ENCODE measurements at regions not wholly inside any gene's neighbourhood (a gene's known extent, or its start where the extent isn't known, plus 50 kb on each side); places are given as distances from the start of the nearest gene placed in this dataset.
"Not testable (repeated sequence)": the region's sequence is repeated elsewhere in the genome, so short reads cannot be mapped to it uniquely, and the experiment has no call there.

DNA sequence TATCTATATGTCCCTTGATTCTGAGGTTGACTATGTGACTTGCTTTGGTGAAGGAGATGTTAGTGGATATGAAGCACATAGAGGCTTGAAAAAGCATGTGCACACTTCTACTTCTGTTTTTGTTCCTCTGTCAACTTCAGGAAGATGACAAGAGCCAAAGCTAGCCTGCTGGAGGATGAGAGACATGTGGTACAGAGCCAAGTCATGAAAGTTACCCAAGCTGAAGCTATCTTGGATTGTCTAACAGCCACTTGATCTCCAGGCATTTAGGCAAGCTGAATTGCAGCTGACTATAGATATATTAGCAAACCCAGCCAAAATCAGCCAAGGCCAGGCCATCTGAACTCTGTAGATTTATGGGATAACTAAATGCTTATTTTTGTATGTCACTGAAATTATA lies 70.8 kb upstream of the DYNLT3 start:
- ChIA-PET CTCF (interaction anchor here in 1 of 2 donors (0.7 kb wide), 1 partner anchor 56 kb away, joined by 3 read pairs; no protein-coding TSS in a partner anchor), POLR2A (no interaction called here)
- H3K27me3 ChIP-seq (replicated peaks in 1 of 2; ENCODE audit: control insufficient read depth in 2 of 2, extremely low read depth in 1 of 2, insufficient read depth in 2 of 2, low read length in 1 of 2), result no peaks in the 10 kb centered on the region
- no peaks in the 10 kb centered on the region for H3K36me3 ChIP-seq (ENCODE audit: control insufficient read depth in 2 of 2, extremely low read depth in 1 of 2, insufficient read depth in 1 of 2, low read length in 1 of 2)
- no peak overlapping the region for H3K4me3 ChIP-seq (ENCODE audit: control insufficient read depth in 1 of 2, extremely low read depth in 1 of 2, low read length in 1 of 2)
- no peak overlapping the region for H3K4me3 Mint-ChIP-seq
- H3K9me3 ChIP-seq, result no peaks in the 10 kb centered on the region
- peaks cover 5 to 40% of the 10 kb centered on the region in 2 donors for H3K27me3 Mint-ChIP-seq
- ATAC-seq (replicated peaks in 1 of 4) (no peak), DNase-seq (no peak)
- H3K27ac Mint-ChIP-seq, result no peak overlapping the region
- no peak overlapping the region for H3K27ac ChIP-seq (ENCODE audit: low read length)
- no peaks in the 10 kb centered on the region for H3K4me1 ChIP-seq (ENCODE audit: control insufficient read depth in 1 of 2, extremely low read depth in 1 of 2, insufficient read depth in 2 of 2, low read length in 2 of 2)
- H3K4me1 Mint-ChIP-seq, result no peaks in the 10 kb centered on the region
- no peaks in the 10 kb centered on the region for H3K9me3 Mint-ChIP-seq
- H3K36me3 Mint-ChIP-seq, result no peaks in the 10 kb centered on the region

DNA sequence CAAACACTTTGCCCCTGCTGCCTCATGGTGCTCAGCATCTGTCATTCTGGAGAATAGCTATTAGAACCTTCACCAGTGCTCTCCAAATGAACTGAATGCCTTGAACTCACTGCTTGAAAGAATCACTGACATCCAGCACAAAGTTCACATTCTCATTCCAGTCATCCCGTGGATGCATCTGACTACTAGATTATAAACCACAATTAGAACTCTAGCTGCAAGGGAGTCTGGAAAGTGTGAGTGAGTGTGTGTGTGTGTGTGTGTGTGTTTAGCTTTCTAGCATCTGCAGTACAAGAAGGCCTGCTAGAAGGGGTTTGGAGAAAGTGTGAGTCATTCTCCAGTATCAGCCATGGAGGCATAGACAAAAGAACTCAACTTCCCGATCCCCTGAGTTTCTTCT lies 71.3 kb upstream of the DYNLT3 start:
- POLR2A ChIA-PET, result no interaction called here

DNA sequence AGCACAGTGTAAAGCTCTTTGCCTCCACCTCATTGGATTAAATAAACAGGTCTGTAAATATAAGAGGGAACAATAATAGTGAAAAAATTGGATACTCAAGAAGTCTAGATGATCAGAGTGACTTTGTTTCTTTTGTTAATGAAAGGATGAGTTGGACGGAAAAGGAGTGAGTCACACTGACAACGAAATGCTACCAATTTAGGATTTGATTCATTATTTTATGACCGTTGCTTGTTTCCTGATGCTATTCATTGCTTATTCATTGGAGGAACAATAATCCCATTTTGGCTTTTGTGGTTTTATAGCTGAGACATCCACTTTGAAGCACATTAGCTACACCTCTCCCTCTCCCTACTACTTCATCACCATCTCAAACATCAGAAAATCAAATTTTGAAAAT lies 74.4 kb upstream of the DYNLT3 start:
- H3K4me3 Mint-ChIP-seq, result no peak overlapping the region
- POLR2A ChIA-PET, result no interaction called here
- no peaks in the 10 kb centered on the region for H3K9me3 ChIP-seq
- H3K36me3 Mint-ChIP-seq, result no peaks in the 10 kb centered on the region
- WGBS (ENCODE audit: insufficient coverage), result no CpG with 5 or more reads among the region's 3 CpGs
- DNase-seq (no peak), ATAC-seq (replicated peaks in 1 of 4) (no peak)
- no peak overlapping the region for H3K27ac ChIP-seq (ENCODE audit: low read length)
- CTCF ChIA-PET, result no interaction called here
- no peaks in the 10 kb centered on the region for H3K27me3 ChIP-seq (replicated peaks in 1 of 2; ENCODE audit: control insufficient read depth in 2 of 2, extremely low read depth in 1 of 2, insufficient read depth in 2 of 2, low read length in 1 of 2)
- H3K4me1 ChIP-seq (ENCODE audit: control insufficient read depth in 1 of 2, extremely low read depth in 1 of 2, insufficient read depth in 2 of 2, low read length in 2 of 2), result no peaks in the 10 kb centered on the region
- H3K27me3 Mint-ChIP-seq, result peaks cover 5 to 48% of the 10 kb centered on the region in 2 donors
- H3K27ac Mint-ChIP-seq, result no peak overlapping the region
- no peaks in the 10 kb centered on the region for H3K9me3 Mint-ChIP-seq
- H3K4me1 Mint-ChIP-seq, result peaks cover 0 to 2% (median 0%) of the 10 kb centered on the region in 3 donors
- no peaks in the 10 kb centered on the region for H3K36me3 ChIP-seq (ENCODE audit: control insufficient read depth in 2 of 2, extremely low read depth in 1 of 2, insufficient read depth in 1 of 2, low read length in 1 of 2)
- no peak overlapping the region for H3K4me3 ChIP-seq (ENCODE audit: control insufficient read depth in 1 of 2, extremely low read depth in 1 of 2, low read length in 1 of 2)

More for the DNA sequence above, 71.3 kb upstream of the DYNLT3 start:
- Histone ChIP-seq H3K27me3 (replicated peaks in 1 of 2; ENCODE audit: control insufficient read depth in 2 of 2, extremely low read depth in 1 of 2, insufficient read depth in 2 of 2, low read length in 1 of 2) (no peaks in the 10 kb centered on the region), H3K4me1 (ENCODE audit: control insufficient read depth in 1 of 2, extremely low read depth in 1 of 2, insufficient read depth in 2 of 2, low read length in 2 of 2) (no peaks in the 10 kb centered on the region), H3K9me3 (no peaks in the 10 kb centered on the region), H3K36me3 (ENCODE audit: control insufficient read depth in 2 of 2, extremely low read depth in 1 of 2, insufficient read depth in 1 of 2, low read length in 1 of 2) (no peaks in the 10 kb centered on the region), H3K27ac (ENCODE audit: low read length) (no peak overlapping the region), H3K4me3 (ENCODE audit: control insufficient read depth in 1 of 2, extremely low read depth in 1 of 2, low read length in 1 of 2) (no peak overlapping the region)
- Mint-ChIP-seq H3K36me3 (no peaks in the 10 kb centered on the region), H3K9me3 (no peaks in the 10 kb centered on the region), H3K27ac (no peak overlapping the region), H3K4me1 (no peaks in the 10 kb centered on the region), H3K27me3 (peaks cover 5 to 41% of the 10 kb centered on the region in 2 donors), H3K4me3 (no peak overlapping the region)
- CTCF ChIA-PET, result interaction anchor here in 1 of 2 donors (0.7 kb wide), 1 partner anchor 57 kb away, joined by 3 read pairs; no protein-coding TSS in a partner anchor
- WGBS (ENCODE audit: insufficient coverage), result no CpG with 5 or more reads among the region's 2 CpGs
- ATAC-seq (replicated peaks in 1 of 4) (no peak), DNase-seq (no peak)

DNA sequence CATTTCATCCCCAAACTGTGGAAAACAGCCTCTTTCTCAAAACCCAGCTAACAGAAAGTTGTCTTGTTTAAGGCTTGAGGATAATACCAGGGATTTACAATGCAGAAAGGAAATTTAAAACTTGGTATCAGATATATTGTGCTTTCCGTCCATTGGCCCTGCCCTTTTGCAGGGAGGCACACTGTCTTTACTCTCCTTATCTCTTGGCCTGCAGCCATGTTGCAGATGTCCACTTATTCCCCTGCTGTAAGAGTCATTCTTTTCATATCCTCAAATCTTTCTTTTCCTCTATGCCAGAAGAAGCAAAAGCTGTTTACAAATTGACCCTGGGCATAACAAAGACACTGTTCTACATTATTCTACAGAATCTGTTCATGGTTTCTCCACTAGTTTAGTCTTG lies 75.6 kb upstream of the DYNLT3 start:
- no peaks in the 10 kb centered on the region for H3K9me3 ChIP-seq
- no peak overlapping the region for H3K4me3 Mint-ChIP-seq
- ATAC-seq (replicated peaks in 1 of 4) (no peak), DNase-seq (no peak)
- peaks cover 5 to 46% of the 10 kb centered on the region in 2 donors for H3K27me3 Mint-ChIP-seq
- H3K4me1 Mint-ChIP-seq, result peaks cover 0 to 3% (median 0%) of the 10 kb centered on the region in 3 donors
- WGBS (ENCODE audit: insufficient coverage), result no CpG with 5 or more reads among the region's 1 CpG
- H3K4me3 ChIP-seq (ENCODE audit: control insufficient read depth in 1 of 2, extremely low read depth in 1 of 2, low read length in 1 of 2), result no peak overlapping the region
- H3K9me3 Mint-ChIP-seq, result no peaks in the 10 kb centered on the region
- H3K4me1 ChIP-seq (ENCODE audit: control insufficient read depth in 1 of 2, extremely low read depth in 1 of 2, insufficient read depth in 2 of 2, low read length in 2 of 2), result no peaks in the 10 kb centered on the region
- ChIA-PET POLR2A (no interaction called here), CTCF (no interaction called here)
- no peaks in the 10 kb centered on the region for H3K36me3 Mint-ChIP-seq
- no peaks in the 10 kb centered on the region for H3K36me3 ChIP-seq (ENCODE audit: control insufficient read depth in 2 of 2, extremely low read depth in 1 of 2, insufficient read depth in 1 of 2, low read length in 1 of 2)
- no peaks in the 10 kb centered on the region for H3K27me3 ChIP-seq (replicated peaks in 1 of 2; ENCODE audit: control insufficient read depth in 2 of 2, extremely low read depth in 1 of 2, insufficient read depth in 2 of 2, low read length in 1 of 2)
- no peak overlapping the region for H3K27ac ChIP-seq (ENCODE audit: low read length)
- no peak overlapping the region for H3K27ac Mint-ChIP-seq

DNA sequence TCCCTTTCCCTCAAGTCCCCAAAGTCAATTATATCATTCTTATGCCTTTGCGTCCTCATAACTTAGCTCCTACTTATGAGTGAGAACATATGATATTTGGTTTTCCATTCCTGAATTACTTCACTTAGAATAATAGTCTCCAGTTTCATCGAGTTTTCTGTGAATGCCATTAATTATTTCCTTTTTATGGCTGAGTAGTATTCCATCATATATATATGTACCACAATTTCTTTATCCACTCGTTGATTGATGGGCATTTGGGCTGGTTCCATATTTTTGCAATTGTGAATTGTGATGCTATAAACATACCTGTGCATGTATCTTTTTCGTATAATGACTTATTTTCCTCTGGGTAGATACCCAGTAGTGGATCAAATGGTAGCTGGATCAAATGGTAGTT lies 78.4 kb upstream of the DYNLT3 start:
- DNase-seq; POLR2A ChIA-PET; H3K27me3 ChIP-seq (replicated peaks in 1 of 2; ENCODE audit: control insufficient read depth in 2 of 2, extremely low read depth in 1 of 2, insufficient read depth in 2 of 2, low read length in 1 of 2); H3K4me3 ChIP-seq (ENCODE audit: control insufficient read depth in 1 of 2, extremely low read depth in 1 of 2, low read length in 1 of 2); H3K9me3 ChIP-seq; ATAC-seq (replicated peaks in 1 of 4); H3K9me3 Mint-ChIP-seq; H3K4me1 Mint-ChIP-seq; H3K36me3 Mint-ChIP-seq; H3K4me1 ChIP-seq (ENCODE audit: control insufficient read depth in 1 of 2, extremely low read depth in 1 of 2, insufficient read depth in 2 of 2, low read length in 2 of 2); H3K36me3 ChIP-seq (ENCODE audit: control insufficient read depth in 2 of 2, extremely low read depth in 1 of 2, insufficient read depth in 1 of 2, low read length in 1 of 2); H3K27ac ChIP-seq (ENCODE audit: low read length); H3K27ac Mint-ChIP-seq; H3K4me3 Mint-ChIP-seq: not testable (repeated sequence)
- no CpG with 5 or more reads among the region's 4 CpGs for WGBS (ENCODE audit: insufficient coverage)
- CTCF ChIA-PET, result interaction anchor here in 1 of 2 donors (0.6 to 1.4 kb wide), 2 partner anchors 57 to 402 kb away, joined by 3 read pairs; partner anchors contain the start of gene RPGR
- peaks cover 2 to 30% of the 10 kb centered on the region in 2 donors for H3K27me3 Mint-ChIP-seq

DNA sequence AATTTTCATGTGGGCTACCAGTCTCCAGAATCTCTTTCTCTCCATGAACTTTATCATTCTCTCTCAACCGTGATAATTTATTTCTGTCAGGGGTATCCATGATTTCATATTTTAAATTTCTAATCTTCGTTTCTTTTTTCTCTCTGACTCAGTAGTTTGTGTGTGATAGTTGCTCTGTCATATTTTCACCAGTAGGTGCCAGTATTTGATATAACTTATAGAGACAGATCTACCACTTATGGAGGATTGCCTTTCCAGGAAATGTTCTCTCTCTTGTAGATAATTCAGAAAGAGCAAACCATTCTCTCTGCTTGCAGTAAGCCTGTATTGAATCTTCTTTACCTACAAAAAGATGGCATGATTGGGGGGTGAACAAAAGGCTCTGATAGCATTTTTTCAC lies 79.3 kb upstream of the DYNLT3 start:
- no peaks in the 10 kb centered on the region for H3K9me3 Mint-ChIP-seq
- H3K27me3 Mint-ChIP-seq, result peaks cover 2 to 23% of the 10 kb centered on the region in 2 donors
- no peak overlapping the region for H3K4me3 Mint-ChIP-seq
- H3K27ac Mint-ChIP-seq, result no peak overlapping the region
- Histone ChIP-seq H3K9me3 (no peaks in the 10 kb centered on the region), H3K4me1 (ENCODE audit: control insufficient read depth in 1 of 2, extremely low read depth in 1 of 2, insufficient read depth in 2 of 2, low read length in 2 of 2) (no peaks in the 10 kb centered on the region), H3K27me3 (replicated peaks in 1 of 2; ENCODE audit: control insufficient read depth in 2 of 2, extremely low read depth in 1 of 2, insufficient read depth in 2 of 2, low read length in 1 of 2) (no peaks in the 10 kb centered on the region), H3K4me3 (ENCODE audit: control insufficient read depth in 1 of 2, extremely low read depth in 1 of 2, low read length in 1 of 2) (no peak overlapping the region), H3K27ac (ENCODE audit: low read length) (no peak overlapping the region), H3K36me3 (ENCODE audit: control insufficient read depth in 2 of 2, extremely low read depth in 1 of 2, insufficient read depth in 1 of 2, low read length in 1 of 2) (no peaks in the 10 kb centered on the region)
- no CpG with 5 or more reads among the region's 2 CpGs for WGBS (ENCODE audit: insufficient coverage)
- ATAC-seq (replicated peaks in 1 of 4), result peak in 1 of 4 experiments; percentile 46
- peak in 1 of 35 experiments; percentile 33 for DNase-seq
- no peaks in the 10 kb centered on the region for H3K36me3 Mint-ChIP-seq
- ChIA-PET CTCF (interaction anchor here in 1 of 2 donors (1.4 to 2.9 kb wide), 2 partner anchors 240 to 401 kb away, joined by 3 to 11 read pairs; partner anchors contain the start of gene RPGR), POLR2A (no interaction called here)
- H3K4me1 Mint-ChIP-seq, result peaks cover 0 to 3% (median 0%) of the 10 kb centered on the region in 3 donors

DNA sequence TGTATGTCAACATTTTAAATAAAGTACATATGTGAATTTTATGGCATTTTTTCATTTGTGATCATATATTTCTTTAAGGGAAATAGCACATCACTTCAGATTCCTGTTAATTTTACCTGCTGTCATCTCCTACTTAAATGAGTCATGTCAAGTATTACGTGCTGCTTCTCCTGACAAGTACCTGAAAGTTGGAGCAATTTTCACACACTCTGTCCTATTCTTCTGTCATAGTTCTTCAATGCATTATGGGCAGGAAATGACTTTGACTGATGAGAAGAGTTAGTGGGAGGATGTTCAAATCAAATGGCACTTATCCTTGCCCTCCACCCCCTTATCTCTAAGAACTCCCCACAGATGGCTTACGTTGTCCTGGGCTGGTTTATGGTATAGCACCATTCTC lies 64.2 kb upstream of the SYTL5 start:
- ChIA-PET POLR2A (no interaction called here), CTCF (no interaction called here)
- Histone ChIP-seq H3K27ac (ENCODE audit: low read length) (no peak overlapping the region), H3K4me3 (ENCODE audit: control insufficient read depth in 1 of 2, extremely low read depth in 1 of 2, low read length in 1 of 2) (no peak overlapping the region), H3K27me3 (replicated peaks in 1 of 2; ENCODE audit: control insufficient read depth in 2 of 2, extremely low read depth in 1 of 2, insufficient read depth in 2 of 2, low read length in 1 of 2) (no peaks in the 10 kb centered on the region), H3K36me3 (ENCODE audit: control insufficient read depth in 2 of 2, extremely low read depth in 1 of 2, insufficient read depth in 1 of 2, low read length in 1 of 2) (no peaks in the 10 kb centered on the region), H3K4me1 (ENCODE audit: control insufficient read depth in 1 of 2, extremely low read depth in 1 of 2, insufficient read depth in 2 of 2, low read length in 2 of 2) (no peaks in the 10 kb centered on the region), H3K9me3 (no peaks in the 10 kb centered on the region)
- H3K27ac Mint-ChIP-seq, result no peak overlapping the region
- 80% methylated on average over 1 of the region's 2 CpGs for WGBS (ENCODE audit: insufficient coverage)
- H3K9me3 Mint-ChIP-seq, result no peaks in the 10 kb centered on the region
- no peaks in the 10 kb centered on the region for H3K4me1 Mint-ChIP-seq
- peaks cover 3 to 17% of the 10 kb centered on the region in 2 donors for H3K27me3 Mint-ChIP-seq
- DNase-seq (no peak), ATAC-seq (replicated peaks in 1 of 4) (no peak)
- H3K36me3 Mint-ChIP-seq, result no peaks in the 10 kb centered on the region
- H3K4me3 Mint-ChIP-seq, result no peak overlapping the region

All from T-cell (primary cell).